Neural cell (in vitro differentiated cells): ENCODE measurements at regions not wholly inside any gene's neighbourhood (a gene's known extent, or its start where the extent isn't known, plus 50 kb on each side); places are given as distances from the start of the nearest gene placed in this dataset.

Source experiments
- H2AFZ ChIP-seq: fragments of 200-600, 300-800 bp; sonication (generic), shearing (Covaris generic); 2 replicates; pipeline ENCODE4 v1.6.0; 2014; ENCODE audit warnings: low read depth, mild to moderate bottlenecking, antibody characterized with exemption, low read length, moderate library complexity
- H3F3A ChIP-seq: fragments of 200-600 bp; shearing (Covaris generic); 2 replicates; pipeline ENCODE4 v1.6.1; 2016; ENCODE audit warnings: mild to moderate bottlenecking, moderate library complexity, mixed read lengths, antibody characterized with exemption, low read length; ENCODE audit not compliant: insufficient read depth, poor library complexity, severe bottlenecking
- H3K27ac ChIP-seq: fragments of 200-600, 300-800 bp; sonication (generic), shearing (Covaris generic); 2 replicates; pipeline ENCODE4 v1.5.1; 2014; ENCODE audit warnings: mild to moderate bottlenecking, low read length, moderate library complexity
- H3K27me3 ChIP-seq: fragments of 300-800, 200-600 bp; sonication (generic), shearing (Covaris generic); 2 replicates; pipeline ENCODE4 v1.6.0; 2014; ENCODE audit warnings: mild to moderate bottlenecking, low read depth, low read length, moderate library complexity; ENCODE audit not compliant: insufficient read depth
- H3K36me3 ChIP-seq: fragments of 300-800, 200-600 bp; sonication (generic), shearing (Covaris generic); 2 replicates; pipeline ENCODE4 v1.5.1; 2014; ENCODE audit warnings: mild to moderate bottlenecking, antibody characterized with exemption, low read length, moderate library complexity; ENCODE audit not compliant: insufficient read depth
- H3K4me2 ChIP-seq: fragments of 300-800, 200-600 bp; sonication (generic), shearing (Covaris generic); 2 replicates; pipeline ENCODE4 v1.6.0; 2014; ENCODE audit warnings: mild to moderate bottlenecking, low read length
- H3K4me3 ChIP-seq: fragments of 300-800, 200-600 bp; sonication (generic), shearing (Covaris generic); 2 replicates; pipeline ENCODE4 v1.5.1; 2014; ENCODE audit warnings: mild to moderate bottlenecking, low read length, moderate library complexity
- H3K79me2 ChIP-seq: fragments of 200-600 bp; shearing (Covaris generic); replicated peaks from 2 replicates; pipeline ENCODE4 v1.6.0; 2014; ENCODE audit warnings: mild to moderate bottlenecking, low read length, moderate library complexity; ENCODE audit not compliant: insufficient read depth
- H3K9ac ChIP-seq: fragments of 300-800, 200-600 bp; sonication (generic), shearing (Covaris generic); 2 replicates; pipeline ENCODE4 v1.6.1; 2016; ENCODE audit warnings: mild to moderate bottlenecking, low read length, mixed read lengths
- H3K9me2 ChIP-seq: fragments of 200-600 bp; shearing (Covaris generic); 2 replicates; pipeline ENCODE4 v1.6.1; 2016; ENCODE audit warnings: mild to moderate bottlenecking, low read length, mixed read lengths; ENCODE audit not compliant: insufficient read depth
- H3K9me3 ChIP-seq: fragments of 200-600, 300-800 bp; sonication (generic), shearing (Covaris generic); 2 replicates; pipeline ENCODE4 v1.6.1; 2016; ENCODE audit warnings: mild to moderate bottlenecking, mixed run types, low read length, moderate library complexity, mixed read lengths
- H4K20me1 ChIP-seq: fragments of 200-600 bp; shearing (Covaris generic); 2 replicates; pipeline ENCODE4 v1.6.1; 2016; ENCODE audit warnings: mild to moderate bottlenecking, mixed run types; ENCODE audit not compliant: insufficient read depth
- CTCF ChIP-seq: fragments of 450-650 bp; IDR thresholded peaks from 2 replicates; pipeline ENCODE4 v1.5.1; 2014; ENCODE audit warnings: antibody characterized with exemption, mild to moderate bottlenecking, moderate library complexity; ENCODE audit not compliant: poor library complexity, severe bottlenecking
- EP300 ChIP-seq: fragments of 450-650 bp; conservative IDR thresholded peaks from 2 replicates; pipeline ENCODE4 v1.6.1; 2014; ENCODE audit warnings: antibody characterized with exemption, mild to moderate bottlenecking, moderate library complexity; ENCODE audit not compliant: poor library complexity, severe bottlenecking
- EZH2 ChIP-seq: fragments of 200-600, 300-800 bp; shearing (Covaris generic), sonication (generic); IDR thresholded peaks from 2 replicates; pipeline ENCODE4 v1.6.1; 2014; ENCODE audit warnings: antibody characterized with exemption, low read length, borderline replicate concordance, mild to moderate bottlenecking; ENCODE audit not compliant: insufficient read depth, poor library complexity, severe bottlenecking
- MXI1 ChIP-seq: fragments of 450-650 bp; conservative IDR thresholded peaks from 2 replicates; pipeline ENCODE4 v1.6.1; 2014; ENCODE audit warnings: antibody characterized with exemption, mild to moderate bottlenecking; ENCODE audit not compliant: poor library complexity, severe bottlenecking
- POLR2AphosphoS5 ChIP-seq: IDR thresholded peaks from 2 replicates; pipeline ENCODE4 v1.6.1; 2012
- RAD21 ChIP-seq: fragments of 450-650 bp; conservative IDR thresholded peaks from 2 replicates; pipeline ENCODE4 v1.6.1; 2014; ENCODE audit warnings: antibody characterized with exemption, mild to moderate bottlenecking, moderate library complexity
- REST ChIP-seq: IDR thresholded peaks from 2 replicates; pipeline ENCODE4 v1.6.1; 2012; ENCODE audit warnings: borderline replicate concordance
- SMC3 ChIP-seq: fragments of 450-650 bp; conservative IDR thresholded peaks from 2 replicates; pipeline ENCODE4 v1.6.1; 2014; ENCODE audit warnings: antibody characterized with exemption, mild to moderate bottlenecking, moderate library complexity; ENCODE audit not compliant: poor library complexity
- TAF1 ChIP-seq: IDR thresholded peaks from 2 replicates; pipeline ENCODE4 v1.6.1; 2012; ENCODE audit warnings: low read depth

GRCh38 chr15:69921626-69922619, 175.8 kb downstream of the TLE3 start:
- no peaks in the 10 kb centered on the region for H3K9me2 ChIP-seq
- no peaks in the 10 kb centered on the region for H3K27me3 ChIP-seq
- no peaks in the 10 kb centered on the region for H4K20me1 ChIP-seq
- peaks cover 9% of the 10 kb centered on the region for H3K9me3 ChIP-seq
- H3K79me2 ChIP-seq, result no peaks in the 10 kb centered on the region
- H3F3A ChIP-seq, result no peaks in the 10 kb centered on the region
- H3K4me2 ChIP-seq, result no peak overlapping the region
- TF ChIP-seq EP300, result no peak
- TF ChIP-seq SMC3, result no peak
- TF ChIP-seq TAF1, result no peak
- TF ChIP-seq CTCF, result no peak
- no peak for TF ChIP-seq REST
- TF ChIP-seq POLR2AphosphoS5, result no peak
- no peak for TF ChIP-seq EZH2
- TF ChIP-seq RAD21, result no peak
- TF ChIP-seq MXI1, result no peak
- no peak overlapping the region for H3K9ac ChIP-seq
- no peak overlapping the region for H3K4me3 ChIP-seq
- no peaks in the 10 kb centered on the region for H3K36me3 ChIP-seq
- H2AFZ ChIP-seq, result no peak overlapping the region
- H3K27ac ChIP-seq, result no peak overlapping the region

GRCh38 chr15:69924531-69924930, 173.2 kb downstream of the TLE3 start:
- H3K27ac ChIP-seq, result no peak overlapping the region
- no peak overlapping the region for H2AFZ ChIP-seq
- no peak overlapping the region for H3K4me2 ChIP-seq
- no peak overlapping the region for H3K9ac ChIP-seq
- no peaks in the 10 kb centered on the region for H3K9me2 ChIP-seq
- H3K79me2 ChIP-seq, result no peaks in the 10 kb centered on the region
- H3K27me3 ChIP-seq, result no peaks in the 10 kb centered on the region
- H3K36me3 ChIP-seq, result no peaks in the 10 kb centered on the region
- no peaks in the 10 kb centered on the region for H3F3A ChIP-seq
- peaks cover 9% of the 10 kb centered on the region for H3K9me3 ChIP-seq
- no peaks in the 10 kb centered on the region for H4K20me1 ChIP-seq
- TF ChIP-seq SMC3 (no peak), EP300 (no peak), CTCF (no peak), TAF1 (no peak), POLR2AphosphoS5 (no peak), REST (no peak), RAD21 (no peak), MXI1 (no peak), EZH2 (no peak)
- no peak overlapping the region for H3K4me3 ChIP-seq
